H1 (cell line): ENCODE measurements at regions not wholly inside any gene's neighbourhood (a gene's known extent, or its start where the extent isn't known, plus 50 kb on each side); places are given as distances from the start of the nearest gene placed in this dataset.

Experiments used
- CTCF ChIA-PET: fragments of 300-600 bp; sonication (Branson Sonifier 250); formaldehyde crosslinking; loops from one replicate; lab custom pipeline; 2021; ENCODE audit not compliant: partially characterized antibody; lab: Charles Lee
- POLR2A ChIA-PET: fragments of 300-600 bp; sonication (Branson Sonifier 250); formaldehyde crosslinking; loops from one replicate; lab custom pipeline; 2021; ENCODE audit warnings: inconsistent platforms; ENCODE audit not compliant: partially characterized antibody; lab: Charles Lee
- DNase-seq, 2 experiments: peaks; one replicate each; pipeline versions ENCODE4 v3.0.0 to v3.0.0-alpha.2; 2010 to 2022; ENCODE audit warnings: low spot score in 2 of 2, low read depth in 1 of 2, mixed read lengths in 1 of 2
- FAIRE-seq: peaks from 2 replicates; lab custom pipeline; 2011; peaks lifted over from hg19 to GRCh38; lab: Jason Lieb, UNC
- H2AFZ ChIP-seq: 2 replicates; pipeline ENCODE4 v1.8.1; 2012; ENCODE audit warnings: low read length, inconsistent platforms
- H2AK5ac ChIP-seq: 2 replicates; pipeline ENCODE4 v1.6.1; 2013; ENCODE audit warnings: low read depth, low read length
- H2BK120ac ChIP-seq: replicated peaks from 2 replicates; pipeline ENCODE3; 2013; ENCODE audit warnings: low read depth, low read length, inconsistent platforms
- H2BK12ac ChIP-seq: 2 replicates; pipeline ENCODE4 v1.6.1; 2013; ENCODE audit warnings: low read depth, low read length
- H2BK15ac ChIP-seq: 2 replicates; pipeline ENCODE4 v1.6.1; 2013; ENCODE audit warnings: low read length
- H2BK20ac ChIP-seq: 2 replicates; pipeline ENCODE4 v1.6.1; 2013; ENCODE audit warnings: low read length
- H2BK5ac ChIP-seq: 2 replicates; pipeline ENCODE4 v1.6.1; 2013; ENCODE audit warnings: low read depth, low read length
- H3K14ac ChIP-seq: 2 replicates; pipeline ENCODE4 v1.6.1; 2013; ENCODE audit warnings: inconsistent platforms; ENCODE audit not compliant: insufficient read length
- H3K18ac ChIP-seq: 2 replicates; pipeline ENCODE4 v1.6.1; 2013; ENCODE audit warnings: low read length; ENCODE audit errors: extremely low read depth
- H3K23ac ChIP-seq: 2 replicates; pipeline ENCODE4 v1.6.1; 2013; ENCODE audit warnings: inconsistent platforms; ENCODE audit not compliant: insufficient read length
- H3K23me2 ChIP-seq: 2 replicates; pipeline ENCODE4 v1.6.1; 2013; ENCODE audit warnings: low read depth, low read length
- H3K27ac ChIP-seq: 2 replicates; pipeline ENCODE4 v1.6.1; 2011; ENCODE audit warnings: low read depth, low read length, inconsistent platforms
- H3K27me3 ChIP-seq, 4 experiments: replicated peaks in 1 of 4; 1 replicate in 1 of 4; 2 replicates in 3 of 4; pipeline versions ENCODE4 v1.6.1 to v1.8.1; 2011 to 2013; ENCODE audit warnings: low read length in 3 of 4, mild to moderate bottlenecking in 3 of 4, inconsistent platforms in 2 of 4, mixed read lengths in 2 of 4, moderate library complexity in 1 of 4; ENCODE audit not compliant: control insufficient read depth in 3 of 4, insufficient read depth in 3 of 4; ENCODE audit errors: extremely low read depth in 1 of 4
- H3K36me3 ChIP-seq, 4 experiments: 2 replicates each; pipeline versions ENCODE4 v1.6.1 to v1.8.1; 2011 to 2013; ENCODE audit warnings: mild to moderate bottlenecking in 4 of 4, low read length in 3 of 4, moderate library complexity in 2 of 4, control low read depth in 1 of 4, inconsistent platforms in 1 of 4; ENCODE audit not compliant: insufficient read depth in 4 of 4, control insufficient read depth in 2 of 4
- H3K4ac ChIP-seq: replicated peaks from 2 replicates; pipeline ENCODE3; 2013; ENCODE audit warnings: low read length, low read depth, mixed read lengths, inconsistent platforms; ENCODE audit not compliant: insufficient read length
- H3K4me1 ChIP-seq, 4 experiments: replicated peaks in 1 of 4; 1 replicate in 1 of 4; 2 replicates in 3 of 4; pipeline versions ENCODE4 v1.6.1 to v1.8.1; 2011 to 2013; ENCODE audit warnings: low read length in 3 of 4, inconsistent platforms in 2 of 4, mixed read lengths in 1 of 4; ENCODE audit not compliant: insufficient read depth in 4 of 4, control insufficient read depth in 3 of 4
- H3K4me2 ChIP-seq, 2 experiments: 2 replicates each; pipeline versions ENCODE4 v1.6.1 to v1.8.1; 2011 to 2013; ENCODE audit warnings: low read depth in 2 of 2, low read length in 2 of 2, control low read depth in 1 of 2, inconsistent platforms in 1 of 2, mild to moderate bottlenecking in 1 of 2; ENCODE audit not compliant: insufficient read depth in 1 of 2
- H3K4me3 ChIP-seq, 4 experiments: fragments of 200-600, 300-600 bp in 1 of 4; sonication (generic), shearing (Covaris generic), sonication (Bioruptor Twin) in 1 of 4; 2 replicates each; pipeline versions ENCODE4 v1.5.1 to v1.8.1; 2011 to 2016; ENCODE audit warnings: low read length in 4 of 4, low read depth in 3 of 4, control low read depth in 2 of 4, inconsistent platforms in 2 of 4, mild to moderate bottlenecking in 2 of 4, mixed read lengths in 1 of 4, moderate library complexity in 1 of 4; ENCODE audit not compliant: insufficient read depth in 2 of 4; ENCODE audit errors: extremely low read depth in 1 of 4
- H3K56ac ChIP-seq: replicated peaks from 2 replicates; pipeline ENCODE3; 2013; ENCODE audit warnings: low read depth, mild to moderate bottlenecking, mixed read lengths, low read length, inconsistent platforms; ENCODE audit not compliant: insufficient read length
- H3K79me1 ChIP-seq: 2 replicates; pipeline ENCODE4 v1.6.1; 2013; ENCODE audit warnings: low read depth, low read length, control low read depth
- H3K79me2 ChIP-seq, 2 experiments: 2 replicates each; pipeline versions ENCODE4 v1.6.1 to v1.8.1; 2012 to 2013; ENCODE audit warnings: low read length in 2 of 2, mild to moderate bottlenecking in 2 of 2, inconsistent platforms in 1 of 2; ENCODE audit not compliant: insufficient read depth in 2 of 2, control insufficient read depth in 1 of 2
- H3K9ac ChIP-seq, 4 experiments: replicated peaks in 1 of 4; 1 replicate in 1 of 4; 2 replicates in 3 of 4; pipeline versions ENCODE4 v1.6.1 to v1.8.1; 2011 to 2013; ENCODE audit warnings: low read depth in 3 of 4, low read length in 3 of 4, control low read depth in 2 of 4, mild to moderate bottlenecking in 2 of 4, moderate library complexity in 2 of 4, inconsistent platforms in 1 of 4; ENCODE audit errors: extremely low read depth in 1 of 4
- H3K9me3 ChIP-seq, 2 experiments: 2 replicates each; pipeline versions ENCODE4 v1.6.1 to v1.8.1; 2012 to 2013; ENCODE audit warnings: mild to moderate bottlenecking in 2 of 2, moderate library complexity in 2 of 2, control low read depth in 1 of 2, inconsistent platforms in 1 of 2, low read depth in 1 of 2, low read length in 1 of 2, mixed read lengths in 1 of 2; ENCODE audit not compliant: insufficient read depth in 2 of 2
- H4K20me1 ChIP-seq, 2 experiments: replicated peaks in 1 of 2; 2 replicates each; pipeline versions ENCODE3 to v1.8.1; 2011 to 2013; ENCODE audit warnings: inconsistent platforms in 2 of 2, low read length in 2 of 2, mild to moderate bottlenecking in 1 of 2; ENCODE audit not compliant: insufficient read depth in 2 of 2, control insufficient read depth in 1 of 2
- H4K5ac ChIP-seq: 2 replicates; pipeline ENCODE4 v1.6.1; 2013; ENCODE audit warnings: low read length, low read depth, mixed read lengths, inconsistent platforms; ENCODE audit not compliant: insufficient read length
- H4K8ac ChIP-seq: 2 replicates; pipeline ENCODE4 v1.8.0; 2013; ENCODE audit warnings: mild to moderate bottlenecking, moderate library complexity, low read length, inconsistent platforms; ENCODE audit not compliant: insufficient read depth; ENCODE audit errors: extremely low read depth
- H4K91ac ChIP-seq: replicated peaks from 2 replicates; pipeline ENCODE3; 2013; ENCODE audit warnings: low read length, mixed read lengths, inconsistent platforms; ENCODE audit not compliant: insufficient read length
- HDAC6 ChIP-seq: IDR thresholded peaks from one replicate; pipeline ENCODE4 v1.7.1; 2012; ENCODE audit warnings: low read depth, mild to moderate bottlenecking, inconsistent platforms, low read length, moderate library complexity
- SIN3A ChIP-seq, 2 experiments: IDR thresholded peaks in 1 of 2; conservative IDR thresholded peaks in 1 of 2; 2 replicates each; pipeline ENCODE4 v1.6.1; 2011 to 2012; ENCODE audit warnings: low read length in 2 of 2, improper control_type of control experiment in 1 of 2, low read depth in 1 of 2, mild to moderate bottlenecking in 1 of 2
- TEAD4 ChIP-seq: IDR thresholded peaks from 2 replicates; pipeline ENCODE4 v1.6.1; 2012; ENCODE audit warnings: low read depth, low read length, inconsistent platforms, mixed read lengths
- WGBS, 2 experiments: shearing (Covaris generic) in 1 of 2; methylation state at CpG; one replicate each; pipeline versions ENCODE4 v1.1.6 to v1.1.7; 2013 to 2015; ENCODE audit warnings: low lambda C conversion rate in 2 of 2, mixed read lengths in 2 of 2, inconsistent platforms in 1 of 2, low coverage in 1 of 2, missing lambda C conversion rate in 1 of 2; ENCODE audit not compliant: insufficient replicate concordance in 2 of 2, insufficient coverage in 1 of 2, insufficient read length in 1 of 2; ENCODE audit errors: extremely low coverage in 1 of 2, missing lambda C conversion rate in 1 of 2; 5-methylcytosine and 5-hydroxymethylcytosine counted together
- TF ChIP-seq, protein P1 (sequence below), 3 experiments: IDR thresholded peaks; 1 replicate in 2 of 3; 2 replicates in 1 of 3; pipeline versions ENCODE4 v1.5.1 to v1.6.1; 2011; ENCODE audit warnings: low read length in 3 of 3, mild to moderate bottlenecking in 3 of 3, inconsistent platforms in 2 of 3, low read depth in 1 of 3, moderate library complexity in 1 of 3; ENCODE audit not compliant: insufficient read depth in 1 of 3; ENCODE audit errors: control extremely low read depth in 1 of 3

DNA sequence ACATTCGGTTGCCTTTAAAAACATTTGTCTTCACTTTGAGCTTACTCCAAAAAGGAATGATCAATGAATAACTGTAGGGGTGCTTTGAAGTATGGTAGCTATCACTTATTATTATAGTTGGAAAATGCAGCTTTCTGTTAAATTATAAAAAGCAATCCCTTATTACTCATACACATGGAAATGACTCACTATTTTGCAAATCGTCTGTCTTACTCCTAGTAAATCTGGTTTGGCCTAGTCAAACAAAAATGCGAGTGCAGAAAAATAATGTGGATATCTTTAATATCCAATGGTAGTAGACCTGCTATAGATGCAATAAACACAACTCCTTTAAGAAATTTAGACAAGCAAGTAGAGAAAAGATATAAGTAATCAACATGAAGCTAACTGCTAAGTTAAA, 112.5 kb downstream of the ZIC1 start:
- Histone ChIP-seq H4K91ac (no peak overlapping the region), H3K9me3 (no peaks in the 10 kb centered on the region), H4K20me1 (no peaks in the 10 kb centered on the region), H3K18ac (no peak overlapping the region), H2BK120ac (no peak overlapping the region), H2BK15ac (no peak overlapping the region), H3K36me3 (no peaks in the 10 kb centered on the region), H3K79me2 (no peaks in the 10 kb centered on the region), H3K27me3 (no peaks in the 10 kb centered on the region), H3K14ac (no peak overlapping the region), H2AK5ac (no peak overlapping the region), H4K5ac (no peak overlapping the region), H3K4ac (no peak overlapping the region), H2BK12ac (no peak overlapping the region), H3K79me1 (no peaks in the 10 kb centered on the region), H2BK20ac (no peak overlapping the region), H3K4me3 (no peak overlapping the region), H2AFZ (no peak overlapping the region), H3K23ac (no peak overlapping the region), H4K8ac (no peak overlapping the region), H3K23me2 (no peaks in the 10 kb centered on the region), H3K4me1 (no peaks in the 10 kb centered on the region), H3K9ac (no peak overlapping the region), H3K4me2 (no peak overlapping the region), H3K56ac (no peak overlapping the region), H2BK5ac (no peak overlapping the region), H3K27ac (no peak overlapping the region)
- POLR2A ChIA-PET, result no interaction called here
- DNase-seq (no peak), FAIRE-seq (no peak)
- TF ChIP-seq TEAD4 (no peak), HDAC6 (no peak), SIN3A (conservative IDR thresholded peaks at IDR 0.05 in 1 of 2, IDR thresholded peaks at IDR 0.05 in 1 of 2; ENCODE audit: low read depth in 1 of 2, low read length in 2 of 2) (no peak)
- TF ChIP-seq, protein P1, sequence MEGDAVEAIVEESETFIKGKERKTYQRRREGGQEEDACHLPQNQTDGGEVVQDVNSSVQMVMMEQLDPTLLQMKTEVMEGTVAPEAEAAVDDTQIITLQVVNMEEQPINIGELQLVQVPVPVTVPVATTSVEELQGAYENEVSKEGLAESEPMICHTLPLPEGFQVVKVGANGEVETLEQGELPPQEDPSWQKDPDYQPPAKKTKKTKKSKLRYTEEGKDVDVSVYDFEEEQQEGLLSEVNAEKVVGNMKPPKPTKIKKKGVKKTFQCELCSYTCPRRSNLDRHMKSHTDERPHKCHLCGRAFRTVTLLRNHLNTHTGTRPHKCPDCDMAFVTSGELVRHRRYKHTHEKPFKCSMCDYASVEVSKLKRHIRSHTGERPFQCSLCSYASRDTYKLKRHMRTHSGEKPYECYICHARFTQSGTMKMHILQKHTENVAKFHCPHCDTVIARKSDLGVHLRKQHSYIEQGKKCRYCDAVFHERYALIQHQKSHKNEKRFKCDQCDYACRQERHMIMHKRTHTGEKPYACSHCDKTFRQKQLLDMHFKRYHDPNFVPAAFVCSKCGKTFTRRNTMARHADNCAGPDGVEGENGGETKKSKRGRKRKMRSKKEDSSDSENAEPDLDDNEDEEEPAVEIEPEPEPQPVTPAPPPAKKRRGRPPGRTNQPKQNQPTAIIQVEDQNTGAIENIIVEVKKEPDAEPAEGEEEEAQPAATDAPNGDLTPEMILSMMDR (IDR thresholded peaks at IDR 0.05; ENCODE audit: control extremely low read depth in 1 of 3, insufficient read depth in 1 of 3, low read depth in 1 of 3, low read length in 3 of 3), result no peak
- WGBS, 2 experiments, result 97% methylated on average over 3 of the region's 3 CpGs; no CpG with 5 or more reads in 1 of the 2 experiments
- CTCF ChIA-PET, result no interaction called here
